ENCODE measurements at regions not wholly inside any gene's neighbourhood (a gene's known extent, or its start where the extent isn't known, plus 50 kb on each side); places are given as distances from the start of the nearest gene placed in this dataset.

DNA sequence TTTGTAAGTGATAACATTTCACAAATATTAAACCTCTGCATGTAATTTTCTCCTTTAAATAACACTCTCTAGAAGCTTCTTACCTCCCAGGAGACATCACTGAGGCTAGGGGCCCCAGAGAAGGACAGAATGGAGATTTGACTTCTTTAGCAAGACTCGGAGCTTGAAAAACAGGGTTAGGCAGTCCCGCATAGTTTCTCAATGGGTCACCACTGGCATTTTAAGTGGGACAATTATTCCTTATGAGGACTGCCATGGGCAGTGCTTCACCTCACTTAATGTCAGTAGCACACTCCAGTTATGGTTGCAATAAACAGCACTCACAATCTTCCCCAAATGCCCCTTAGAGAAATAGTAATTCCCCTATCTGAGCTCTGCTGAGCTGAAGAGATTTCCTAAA is 66.7 kb upstream of the NOCT start:
- TF ChIP-seq, protein P1, sequence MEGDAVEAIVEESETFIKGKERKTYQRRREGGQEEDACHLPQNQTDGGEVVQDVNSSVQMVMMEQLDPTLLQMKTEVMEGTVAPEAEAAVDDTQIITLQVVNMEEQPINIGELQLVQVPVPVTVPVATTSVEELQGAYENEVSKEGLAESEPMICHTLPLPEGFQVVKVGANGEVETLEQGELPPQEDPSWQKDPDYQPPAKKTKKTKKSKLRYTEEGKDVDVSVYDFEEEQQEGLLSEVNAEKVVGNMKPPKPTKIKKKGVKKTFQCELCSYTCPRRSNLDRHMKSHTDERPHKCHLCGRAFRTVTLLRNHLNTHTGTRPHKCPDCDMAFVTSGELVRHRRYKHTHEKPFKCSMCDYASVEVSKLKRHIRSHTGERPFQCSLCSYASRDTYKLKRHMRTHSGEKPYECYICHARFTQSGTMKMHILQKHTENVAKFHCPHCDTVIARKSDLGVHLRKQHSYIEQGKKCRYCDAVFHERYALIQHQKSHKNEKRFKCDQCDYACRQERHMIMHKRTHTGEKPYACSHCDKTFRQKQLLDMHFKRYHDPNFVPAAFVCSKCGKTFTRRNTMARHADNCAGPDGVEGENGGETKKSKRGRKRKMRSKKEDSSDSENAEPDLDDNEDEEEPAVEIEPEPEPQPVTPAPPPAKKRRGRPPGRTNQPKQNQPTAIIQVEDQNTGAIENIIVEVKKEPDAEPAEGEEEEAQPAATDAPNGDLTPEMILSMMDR (IDR thresholded peaks at IDR 0.05; ENCODE audit: low read depth, low read length, poor library complexity, severe bottlenecking): no peak
- no peak for TF ChIP-seq EZH2phosphoT487 (IDR thresholded peaks at IDR 0.05; ENCODE audit: borderline replicate concordance, low read length)

Data from DOHH2 (cell line).